GM20000 (cell line): ENCODE measurements at regions not wholly inside any gene's neighbourhood (a gene's known extent, or its start where the extent isn't known, plus 50 kb on each side); places are given as distances from the start of the nearest gene placed in this dataset.

Experiments
- DNase-seq: peaks from one replicate; pipeline ENCODE4 v3.0.0; 2012; ENCODE audit warnings: low spot score
- CTCF ChIP-seq: IDR thresholded peaks from 2 replicates; pipeline ENCODE4 v1.5.1; 2012; ENCODE audit warnings: mild to moderate bottlenecking, control low read depth; ENCODE audit errors: extremely low read depth, missing control alignments

GRCh38 chr1:29854700-29855276, 618.5 kb downstream of the PTPRU start:
- no peak for TF ChIP-seq CTCF
- DNase-seq: no peak

GRCh38 chr1:29853716-29854330, 617.5 kb downstream of the PTPRU start:
- TF ChIP-seq CTCF: no peak
- DNase-seq: no peak

GRCh38 chr1:29852248-29852647, 615.9 kb downstream of the PTPRU start:
- no peak for TF ChIP-seq CTCF
- DNase-seq: no peak

- no peak for DNase-seq
- TF ChIP-seq CTCF: no peak
Measured at GRCh38 chr1:29851691-29852090, 615.4 kb downstream of the PTPRU start.

- DNase-seq: no peak
- TF ChIP-seq CTCF: no peak
Measured at GRCh38 chr1:29849991-29850757, 613.9 kb downstream of the PTPRU start.

GRCh38 chr1:29849038-29849750, 612.9 kb downstream of the PTPRU start:
- peak; percentile 34 for TF ChIP-seq CTCF
- peak; percentile 41 for DNase-seq

GRCh38 chr1:29845910-29846309, 609.6 kb downstream of the PTPRU start:
- TF ChIP-seq CTCF: no peak
- no peak for DNase-seq
